Osteocyte (in vitro differentiated cells): ENCODE measurements at regions not wholly inside any gene's neighbourhood (a gene's known extent, or its start where the extent isn't known, plus 50 kb on each side); places are given as distances from the start of the nearest gene placed in this dataset.
"Not testable (repeated sequence)": the region's sequence is repeated elsewhere in the genome, so short reads cannot be mapped to it uniquely, and the experiment has no call there.

ENCODE experiments used
- DNase-seq: peaks from one replicate; pipeline ENCODE4 v3.0.0; 2021; ENCODE audit warnings: mixed read lengths; ENCODE audit not compliant: unreplicated experiment; ENCODE audit errors: extremely low spot score
- H3K27ac Mint-ChIP-seq: one replicate; pipeline ENCODE4 v1.8.0; 2021; ENCODE audit warnings: mild to moderate bottlenecking, mixed read lengths; ENCODE audit not compliant: unreplicated experiment
- H3K27me3 Mint-ChIP-seq: one replicate; pipeline ENCODE4 v1.8.0; 2021; ENCODE audit warnings: mixed read lengths; ENCODE audit not compliant: unreplicated experiment
- H3K36me3 Mint-ChIP-seq: one replicate; pipeline ENCODE4 v1.8.0; 2021; ENCODE audit warnings: mixed read lengths; ENCODE audit not compliant: unreplicated experiment
- H3K4me1 Mint-ChIP-seq: one replicate; pipeline ENCODE4 v1.8.0; 2021; ENCODE audit warnings: mixed read lengths; ENCODE audit not compliant: unreplicated experiment
- H3K4me3 Mint-ChIP-seq: one replicate; pipeline ENCODE4 v1.8.0; 2021; ENCODE audit warnings: mild to moderate bottlenecking, moderate library complexity, mixed read lengths; ENCODE audit not compliant: unreplicated experiment
- H3K9me3 Mint-ChIP-seq: one replicate; pipeline ENCODE4 v1.8.0; 2021; ENCODE audit warnings: mixed read lengths; ENCODE audit not compliant: unreplicated experiment
- TF ChIP-seq, protein P1 (sequence below): fragments of 200-600 bp; sonication (generic); IDR thresholded peaks from 2 replicates; pipeline ENCODE4 v1.5.0; 2021; ENCODE audit warnings: antibody characterized with exemption, mild to moderate bottlenecking, moderate library complexity

- DNase-seq = no peak
- no peak overlapping the region for H3K4me3 Mint-ChIP-seq
- H3K4me1 Mint-ChIP-seq = peaks cover 21% of the 10 kb centered on the region
- H3K27ac Mint-ChIP-seq = no peak overlapping the region
- no peaks in the 10 kb centered on the region for H3K36me3 Mint-ChIP-seq
- H3K27me3 Mint-ChIP-seq = no peaks in the 10 kb centered on the region
- TF ChIP-seq, protein P1, sequence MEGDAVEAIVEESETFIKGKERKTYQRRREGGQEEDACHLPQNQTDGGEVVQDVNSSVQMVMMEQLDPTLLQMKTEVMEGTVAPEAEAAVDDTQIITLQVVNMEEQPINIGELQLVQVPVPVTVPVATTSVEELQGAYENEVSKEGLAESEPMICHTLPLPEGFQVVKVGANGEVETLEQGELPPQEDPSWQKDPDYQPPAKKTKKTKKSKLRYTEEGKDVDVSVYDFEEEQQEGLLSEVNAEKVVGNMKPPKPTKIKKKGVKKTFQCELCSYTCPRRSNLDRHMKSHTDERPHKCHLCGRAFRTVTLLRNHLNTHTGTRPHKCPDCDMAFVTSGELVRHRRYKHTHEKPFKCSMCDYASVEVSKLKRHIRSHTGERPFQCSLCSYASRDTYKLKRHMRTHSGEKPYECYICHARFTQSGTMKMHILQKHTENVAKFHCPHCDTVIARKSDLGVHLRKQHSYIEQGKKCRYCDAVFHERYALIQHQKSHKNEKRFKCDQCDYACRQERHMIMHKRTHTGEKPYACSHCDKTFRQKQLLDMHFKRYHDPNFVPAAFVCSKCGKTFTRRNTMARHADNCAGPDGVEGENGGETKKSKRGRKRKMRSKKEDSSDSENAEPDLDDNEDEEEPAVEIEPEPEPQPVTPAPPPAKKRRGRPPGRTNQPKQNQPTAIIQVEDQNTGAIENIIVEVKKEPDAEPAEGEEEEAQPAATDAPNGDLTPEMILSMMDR = no peak
- H3K9me3 Mint-ChIP-seq = no peaks in the 10 kb centered on the region
These were observed 177.6 kb downstream of the MIAT start for GRCh38 chr22:26835023-26835422.

DNA sequence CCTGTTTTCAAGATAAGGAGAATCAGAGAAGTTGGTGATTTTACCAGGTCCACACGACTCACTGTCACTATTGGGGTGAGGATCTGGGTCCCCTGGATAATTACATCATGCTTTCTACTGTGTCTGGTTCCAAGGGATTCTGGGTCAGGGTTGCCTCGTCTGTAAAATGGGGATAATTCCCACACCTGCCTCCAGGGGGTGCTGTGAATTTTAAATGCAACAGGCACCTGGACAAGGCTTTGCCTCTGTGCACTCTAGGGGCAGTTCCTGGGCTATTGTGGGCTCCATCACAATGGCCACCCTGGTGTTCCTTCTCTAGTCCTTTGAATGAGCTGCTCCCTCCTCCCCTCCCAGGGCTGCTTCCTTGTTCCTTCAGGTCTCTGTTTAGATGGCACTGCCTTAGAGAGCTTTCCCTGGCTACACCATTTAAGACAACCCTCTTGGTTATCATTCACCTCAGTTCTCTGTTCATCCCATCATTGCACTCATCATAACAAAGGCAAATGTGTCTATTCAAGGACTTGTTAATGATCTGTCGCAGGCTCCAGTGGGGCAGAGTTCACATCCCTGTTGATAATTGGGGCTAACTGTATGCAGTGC, 178.6 kb downstream of the MIAT start:
- Mint-ChIP-seq H3K27me3 (no peaks in the 10 kb centered on the region), H3K4me1 (peaks cover 13% of the 10 kb centered on the region)

GRCh38 chr22:26837784-26838470, 180.5 kb downstream of the MIAT start:
- H3K27ac Mint-ChIP-seq = no peak overlapping the region
- no peak for DNase-seq
- TF ChIP-seq, protein P1 = no peak
- H3K4me3 Mint-ChIP-seq = no peak overlapping the region
- H3K36me3 Mint-ChIP-seq = peaks cover 3% of the 10 kb centered on the region
- H3K9me3 Mint-ChIP-seq = no peaks in the 10 kb centered on the region
- H3K4me1 Mint-ChIP-seq = peaks cover 11% of the 10 kb centered on the region
- H3K27me3 Mint-ChIP-seq = no peaks in the 10 kb centered on the region

More for the DNA sequence above, 178.6 kb downstream of the MIAT start:
- no peak overlapping the region for H3K4me3 Mint-ChIP-seq
- no peak for DNase-seq
- H3K36me3 Mint-ChIP-seq = no peaks in the 10 kb centered on the region
- TF ChIP-seq, protein P1 = peak; percentile 65
- H3K27ac Mint-ChIP-seq = no peak overlapping the region
- no peaks in the 10 kb centered on the region for H3K9me3 Mint-ChIP-seq

DNA sequence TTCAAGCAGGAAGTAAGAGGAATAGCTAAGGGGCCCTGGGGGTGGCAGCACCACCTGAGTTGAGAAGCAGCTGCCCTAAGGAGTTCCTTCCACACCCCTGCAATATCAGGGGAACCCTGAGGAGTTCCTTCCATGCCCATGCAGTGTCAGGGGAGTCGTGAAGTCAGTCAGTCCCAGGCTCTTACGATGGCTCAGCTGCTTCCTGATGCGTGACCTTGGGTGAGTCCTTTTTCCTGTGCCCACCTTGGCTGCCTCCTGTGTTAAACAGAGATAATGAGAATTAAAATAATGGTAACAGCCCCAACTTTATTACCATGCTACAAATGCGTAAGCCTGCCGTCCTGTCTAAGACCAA, 181.1 kb downstream of the MIAT start:
- TF ChIP-seq, protein P1 = no peak
- no peak overlapping the region for H3K27ac Mint-ChIP-seq
- peaks cover 3% of the 10 kb centered on the region for H3K36me3 Mint-ChIP-seq
- no peaks in the 10 kb centered on the region for H3K9me3 Mint-ChIP-seq
- no peak overlapping the region for H3K4me3 Mint-ChIP-seq
- H3K4me1 Mint-ChIP-seq = peaks cover 11% of the 10 kb centered on the region
- DNase-seq = no peak
- no peaks in the 10 kb centered on the region for H3K27me3 Mint-ChIP-seq

GRCh38 chr22:26839216-26839615, 181.8 kb downstream of the MIAT start:
- no peaks in the 10 kb centered on the region for H3K9me3 Mint-ChIP-seq
- TF ChIP-seq, protein P1 = no peak
- H3K27me3 Mint-ChIP-seq = no peaks in the 10 kb centered on the region
- DNase-seq = no peak
- peaks cover 3% of the 10 kb centered on the region for H3K36me3 Mint-ChIP-seq
- peaks cover 10% of the 10 kb centered on the region for H3K4me1 Mint-ChIP-seq
- no peak overlapping the region for H3K4me3 Mint-ChIP-seq
- no peak overlapping the region for H3K27ac Mint-ChIP-seq

DNA sequence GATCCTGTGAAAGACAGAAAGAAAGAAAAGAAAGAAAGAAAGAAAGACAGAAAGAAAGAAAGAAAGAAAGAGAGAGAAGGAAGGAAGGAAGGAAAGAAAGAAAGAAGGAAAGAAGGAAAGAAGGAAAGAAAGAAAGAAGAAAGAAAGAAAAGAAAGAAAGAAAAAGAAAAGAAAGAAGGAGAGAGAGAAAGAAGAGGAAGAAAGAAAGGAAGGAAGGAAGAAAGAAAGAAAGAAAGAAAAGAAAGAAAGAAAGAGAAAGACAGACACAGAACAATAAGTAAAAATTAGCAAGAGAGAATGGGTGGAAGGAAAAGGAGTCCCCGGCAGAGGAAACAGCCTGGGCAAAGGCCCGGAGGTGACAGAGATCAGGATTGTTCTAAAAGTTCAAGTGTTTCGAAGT, 183.4 kb downstream of the MIAT start:
- DNase-seq, H3K4me3 Mint-ChIP-seq, H3K9me3 Mint-ChIP-seq, H3K27ac Mint-ChIP-seq, H3K36me3 Mint-ChIP-seq, H3K27me3 Mint-ChIP-seq: not testable (repeated sequence)
- peaks cover 11% of the 10 kb centered on the region for H3K4me1 Mint-ChIP-seq
